ENCODE measurements at regions not wholly inside any gene's neighbourhood (a gene's known extent, or its start where the extent isn't known, plus 50 kb on each side); places are given as distances from the start of the nearest gene placed in this dataset.

- ChIA-PET CTCF (interaction anchor here (0.6 kb wide), 1 partner anchor 546 kb away, joined by 3 read pairs; no protein-coding TSS in a partner anchor), RAD21 (ENCODE audit: unreplicated experiment) (no interaction called here), SMC1A (ENCODE audit: uncharacterized antibody, unreplicated experiment) (interaction anchor here (0.9 kb wide), 1 partner anchor 562 kb away, joined by 3 read pairs; no protein-coding TSS in a partner anchor), POLR2A (interaction anchor here (1.1 kb wide), 1 partner anchor 25 kb away, joined by 3 read pairs; no protein-coding TSS in a partner anchor)
- in situ Hi-C loops (cut with MboI) = no loop called here
- ATAC-seq (no peak), FAIRE-seq (no peak), DNase-seq (ENCODE audit: low read depth, low spot score) (no peak)
- Histone ChIP-seq H3K27me3 (replicated peaks in 1 of 2; ENCODE audit: control insufficient read depth in 2 of 2, insufficient read depth in 2 of 2, low read length in 1 of 2) (no peaks in the 10 kb centered on the region), H2AFZ (ENCODE audit: control insufficient read depth, low read depth, low read length) (no peak overlapping the region), H3K9me3 (replicated peaks; ENCODE audit: control insufficient read depth, insufficient read depth, low read length) (no peaks in the 10 kb centered on the region), H3K4me2 (ENCODE audit: control insufficient read depth, insufficient read depth) (no peak overlapping the region), H3K27ac (ENCODE audit: control insufficient read depth, insufficient read depth) (no peak overlapping the region), H3K4me1 (ENCODE audit: control insufficient read depth, insufficient read depth, low read length) (no peaks in the 10 kb centered on the region), H3K9ac (ENCODE audit: control insufficient read depth, insufficient read depth, low read length) (no peak overlapping the region), H3K79me2 (ENCODE audit: control insufficient read depth, insufficient read depth, low read length) (no peaks in the 10 kb centered on the region), H3K4me3 (no peak overlapping the region), H4K20me1 (ENCODE audit: control insufficient read depth, insufficient read depth) (no peaks in the 10 kb centered on the region; the same call in 1 of the 2 replicates), H3K36me3 (ENCODE audit: control insufficient read depth in 2 of 2, insufficient read depth in 2 of 2, low read length in 1 of 2) (no peaks in the 10 kb centered on the region)
- no peak for TF ChIP-seq POLR2AphosphoS2 (IDR thresholded peaks at IDR 0.05; ENCODE audit: low read depth, low read length)
- TF ChIP-seq BHLHE40 (IDR thresholded peaks at IDR 0.05; ENCODE audit: borderline replicate concordance in 1 of 2, low read depth in 2 of 2, low read length in 1 of 2) = no peak
- no peak for TF ChIP-seq POU2F2 (IDR thresholded peaks at IDR 0.05; ENCODE audit: borderline replicate concordance, low read depth, low read length)
- intact Hi-C loops (cut with micrococcal nuclease; ENCODE audit: unreplicated experiment) = no loop called here
- no TSS peak for BruUV-seq (replicated peaks)
- 32% methylated on average over 10 of the region's 10 CpGs for WGBS (ENCODE audit: insufficient coverage, insufficient replicate concordance, low lambda C conversion rate, missing lambda C conversion rate)
Measured at GRCh38 chr4:151841107-151841506, 80.3 kb upstream of the GATB start.

- 18% methylated on average over 2 of the region's 2 CpGs for WGBS (ENCODE audit: insufficient coverage, insufficient replicate concordance, low lambda C conversion rate, missing lambda C conversion rate)
- H3K9me3 ChIP-seq (replicated peaks; ENCODE audit: control insufficient read depth, insufficient read depth, low read length) = no peaks in the 10 kb centered on the region
- intact Hi-C loops (cut with micrococcal nuclease; ENCODE audit: unreplicated experiment) (no loop called here), in situ Hi-C loops (cut with MboI) (no loop called here)
- no peaks in the 10 kb centered on the region for H3K36me3 ChIP-seq (ENCODE audit: control insufficient read depth in 2 of 2, insufficient read depth in 2 of 2, low read length in 1 of 2)
- no peak overlapping the region for H3K4me3 ChIP-seq
- no peak overlapping the region for H3K9ac ChIP-seq (ENCODE audit: control insufficient read depth, insufficient read depth, low read length)
- ATAC-seq (no peak), DNase-seq (ENCODE audit: low read depth, low spot score) (no peak), FAIRE-seq (no peak)
- BruUV-seq (replicated peaks) = no TSS peak
- H3K79me2 ChIP-seq (ENCODE audit: control insufficient read depth, insufficient read depth, low read length) = no peaks in the 10 kb centered on the region
- no peak overlapping the region for H3K27ac ChIP-seq (ENCODE audit: control insufficient read depth, insufficient read depth)
- peaks cover 4% of the 10 kb centered on the region; the same call in 1 of the 2 replicates for H3K4me1 ChIP-seq (ENCODE audit: control insufficient read depth, insufficient read depth, low read length)
- ChIA-PET POLR2A (no interaction called here), CTCF (interaction anchor here (0.5 to 1.1 kb wide), 2 partner anchors 36 to 299 kb away, joined by 3 read pairs; no protein-coding TSS in a partner anchor), RAD21 (ENCODE audit: unreplicated experiment) (no interaction called here), SMC1A (ENCODE audit: uncharacterized antibody, unreplicated experiment) (interaction anchor here (0.9 kb wide), 1 partner anchor 80 kb away, joined by 3 read pairs; no protein-coding TSS in a partner anchor)
- no peaks in the 10 kb centered on the region for H3K27me3 ChIP-seq (replicated peaks in 1 of 2; ENCODE audit: control insufficient read depth in 2 of 2, insufficient read depth in 2 of 2, low read length in 1 of 2)
- H4K20me1 ChIP-seq (ENCODE audit: control insufficient read depth, insufficient read depth) = no peaks in the 10 kb centered on the region; the same call in 1 of the 2 replicates
- H2AFZ ChIP-seq (ENCODE audit: control insufficient read depth, low read depth, low read length) = no peak overlapping the region
- H3K4me2 ChIP-seq (ENCODE audit: control insufficient read depth, insufficient read depth) = no peak overlapping the region
- TF ChIP-seq JUNB (IDR thresholded peaks at IDR 0.05) (no peak), EZH2 (IDR thresholded peaks at IDR 0.05; ENCODE audit: borderline replicate concordance, control insufficient read depth, low read depth, low read length) (no peak), ELK1 (IDR thresholded peaks at IDR 0.05; ENCODE audit: low read depth, low read length) (no peak), CTCF (IDR thresholded peaks at IDR 0.05 in 2 of 3, conservative IDR thresholded peaks at IDR 0.05 in 1 of 3; ENCODE audit: control insufficient read depth in 2 of 3, extremely low read depth in 1 of 3, insufficient read depth in 1 of 3, low read depth in 3 of 3, low read length in 3 of 3) (no peak), ZNF274 (IDR thresholded peaks at IDR 0.05; ENCODE audit: insufficient read depth, insufficient read length) (no peak), RFX5 (IDR thresholded peaks at IDR 0.05; ENCODE audit: low read depth, low read length) (no peak), ZNF24 (IDR thresholded peaks at IDR 0.05) (no peak), SPI1 (IDR thresholded peaks at IDR 0.05; ENCODE audit: borderline replicate concordance, insufficient read depth, low read depth, low read length) (no peak), BRCA1 (IDR thresholded peaks at IDR 0.05; ENCODE audit: low read depth, low read length) (no peak), MAX (IDR thresholded peaks at IDR 0.05; ENCODE audit: low read depth, low read length) (no peak), TBL1XR1 (IDR thresholded peaks at IDR 0.05; ENCODE audit: low read depth, low read length) (no peak)
Measured at GRCh38 chr4:151835467-151835866, 74.7 kb upstream of the GATB start.

Measured in GM12878 (cell line).